Activated B cell treated with CpG ODN at 0.5 μM for 24 hours (primary cell): ENCODE measurements at regions not wholly inside any gene's neighbourhood (a gene's known extent, or its start where the extent isn't known, plus 50 kb on each side); places are given as distances from the start of the nearest gene placed in this dataset.

Experiments used
- ATAC-seq: fragments of 200-7000 bp; cut with Tn5 transposase; one replicate; pipeline ENCODE4 v1.10.0; 2021; ENCODE audit warnings: low read depth, mild to moderate bottlenecking, moderate library complexity
- CTCF ChIA-PET: fragments of 350-600 bp; sonication (Branson Sonifier 250); formaldehyde crosslinking; loops from one replicate; lab custom pipeline; 2021; ENCODE audit warnings: antibody characterized with exemption; lab: Charles Lee
- POLR2A ChIA-PET: fragments of 350-600 bp; sonication (Branson Sonifier 250); formaldehyde crosslinking; loops from one replicate; lab custom pipeline; 2021; ENCODE audit warnings: antibody characterized with exemption; lab: Charles Lee
- DNase-seq: peaks from one replicate; pipeline ENCODE4 v3.0.0; 2022
- H3K27ac Mint-ChIP-seq: one replicate; pipeline ENCODE4 v1.8.0; 2020; ENCODE audit warnings: mixed read lengths
- H3K27me3 Mint-ChIP-seq: one replicate; pipeline ENCODE4 v1.8.0; 2021; ENCODE audit warnings: mixed read lengths
- H3K36me3 Mint-ChIP-seq: one replicate; pipeline ENCODE4 v1.8.0; 2021; ENCODE audit warnings: low read depth, mixed read lengths
- H3K4me1 Mint-ChIP-seq: one replicate; pipeline ENCODE4 v1.8.0; 2021; ENCODE audit warnings: mixed read lengths
- H3K4me3 Mint-ChIP-seq: one replicate; pipeline ENCODE4 v1.8.0; 2020; ENCODE audit warnings: mild to moderate bottlenecking, mixed read lengths
- H3K9me3 Mint-ChIP-seq: one replicate; pipeline ENCODE4 v1.8.0; 2020; ENCODE audit warnings: mixed read lengths
- CTCF ChIP-seq: fragments of 200-600 bp; IDR thresholded peaks from one replicate; pipeline ENCODE4 v1.8.0; 2022; ENCODE audit warnings: antibody characterized with exemption, mild to moderate bottlenecking
- intact Hi-C: fragments of 100-400 bp; cut with micrococcal nuclease; formaldehyde crosslinking; loops from one replicate; pipeline ENCODE4 v1.15.1; 2024

DNA sequence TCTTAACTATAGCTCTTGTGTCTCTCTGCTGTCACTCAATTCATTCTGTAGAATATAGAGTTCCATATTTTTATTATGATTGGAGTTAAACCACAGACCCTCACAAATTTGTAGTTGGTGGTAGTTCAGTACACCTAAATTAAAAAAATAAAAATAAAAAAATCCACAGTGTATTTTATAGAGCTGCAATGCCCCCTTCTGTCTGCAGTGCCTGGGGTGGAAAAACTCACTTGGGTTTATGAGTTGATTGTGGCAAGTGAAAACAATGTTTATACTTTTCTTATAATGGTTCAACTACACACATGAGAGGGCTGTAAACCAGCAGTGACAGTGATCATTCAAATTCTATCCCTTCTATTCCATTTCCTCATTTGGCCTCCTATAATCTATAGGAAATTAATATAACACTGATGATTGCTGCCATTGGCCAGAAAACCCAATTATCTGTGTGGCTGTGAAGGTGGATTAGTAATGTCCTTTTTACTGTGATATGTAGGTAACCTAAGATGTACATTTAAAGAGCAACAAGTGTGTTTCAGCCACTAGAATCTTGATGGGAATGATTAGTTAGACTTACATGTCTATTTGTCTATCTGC lies 166.9 kb upstream of the LRIG3 start:
- H3K4me3 Mint-ChIP-seq = no peak overlapping the region
- POLR2A ChIA-PET = no interaction called here
- CTCF ChIA-PET = no interaction called here
- intact Hi-C loops = no loop called here
- no peaks in the 10 kb centered on the region for H3K4me1 Mint-ChIP-seq
- no peak overlapping the region for H3K27ac Mint-ChIP-seq
- TF ChIP-seq CTCF = no peak
- DNase-seq (no peak), ATAC-seq (no peak)
- H3K36me3 Mint-ChIP-seq = no peaks in the 10 kb centered on the region
- H3K9me3 Mint-ChIP-seq = no peaks in the 10 kb centered on the region
- peaks cover 5% of the 10 kb centered on the region for H3K27me3 Mint-ChIP-seq

DNA sequence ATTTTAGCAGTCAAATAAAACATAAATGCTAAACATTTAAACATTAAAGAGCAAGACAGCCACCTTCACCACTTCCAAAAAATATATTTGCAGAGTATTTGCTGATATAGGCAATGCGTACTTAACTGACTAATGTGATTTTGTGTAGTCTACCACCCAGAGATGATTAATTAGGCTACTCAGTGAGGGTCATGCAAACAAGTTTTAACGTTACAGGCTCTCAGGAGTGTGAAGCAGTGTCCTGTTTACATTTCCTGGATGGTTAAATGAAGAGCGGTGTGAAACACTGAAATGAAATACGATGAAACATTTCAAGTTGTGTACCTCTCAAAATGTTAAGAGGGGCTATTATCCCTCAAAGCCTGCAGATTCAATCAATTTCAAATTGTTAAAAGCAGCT lies 165.8 kb upstream of the LRIG3 start:
- DNase-seq (no peak), ATAC-seq (no peak)
- ChIA-PET CTCF (no interaction called here), POLR2A (no interaction called here)
- no peaks in the 10 kb centered on the region for H3K36me3 Mint-ChIP-seq
- intact Hi-C loops = no loop called here
- no peak overlapping the region for H3K27ac Mint-ChIP-seq
- no peak overlapping the region for H3K4me3 Mint-ChIP-seq
- no peaks in the 10 kb centered on the region for H3K4me1 Mint-ChIP-seq
- H3K27me3 Mint-ChIP-seq = peaks cover 5% of the 10 kb centered on the region
- TF ChIP-seq CTCF = no peak
- no peaks in the 10 kb centered on the region for H3K9me3 Mint-ChIP-seq

DNA sequence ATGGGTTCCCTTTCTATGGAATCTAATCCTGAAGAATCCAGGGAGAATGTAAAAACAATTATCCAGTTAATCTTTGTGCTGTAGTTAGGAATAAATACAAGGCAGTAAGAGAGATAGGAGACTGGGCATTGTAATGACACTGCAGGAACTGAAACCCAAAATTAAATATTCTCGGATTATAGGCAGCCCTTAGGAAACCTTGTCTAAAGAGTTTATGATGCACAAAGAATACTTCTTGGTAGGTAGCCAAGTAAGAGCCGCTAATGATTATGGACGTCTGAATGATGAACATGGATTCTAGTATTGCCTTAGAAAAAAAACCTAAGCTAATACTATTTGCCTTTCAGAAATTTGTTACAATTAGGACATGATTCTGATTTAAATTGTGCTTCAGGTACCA lies 165.4 kb upstream of the LRIG3 start:
- ATAC-seq (no peak), DNase-seq (no peak)
- Mint-ChIP-seq H3K9me3 (no peaks in the 10 kb centered on the region), H3K4me3 (no peak overlapping the region), H3K27ac (no peak overlapping the region), H3K27me3 (peaks cover 5% of the 10 kb centered on the region), H3K36me3 (no peaks in the 10 kb centered on the region), H3K4me1 (no peaks in the 10 kb centered on the region)
- POLR2A ChIA-PET = no interaction called here
- no peak for TF ChIP-seq CTCF
- intact Hi-C loops = no loop called here
- CTCF ChIA-PET = no interaction called here

- Mint-ChIP-seq H3K9me3 (no peaks in the 10 kb centered on the region), H3K27ac (no peak overlapping the region), H3K36me3 (no peaks in the 10 kb centered on the region), H3K4me3 (no peak overlapping the region), H3K4me1 (no peaks in the 10 kb centered on the region), H3K27me3 (peaks cover 5% of the 10 kb centered on the region)
- intact Hi-C loops = no loop called here
- ChIA-PET POLR2A (no interaction called here), CTCF (no interaction called here)
- ATAC-seq (no peak), DNase-seq (no peak)
- TF ChIP-seq CTCF = no peak
Measured at GRCh38 chr12:59084511-59085375, 164.4 kb upstream of the LRIG3 start.

DNA sequence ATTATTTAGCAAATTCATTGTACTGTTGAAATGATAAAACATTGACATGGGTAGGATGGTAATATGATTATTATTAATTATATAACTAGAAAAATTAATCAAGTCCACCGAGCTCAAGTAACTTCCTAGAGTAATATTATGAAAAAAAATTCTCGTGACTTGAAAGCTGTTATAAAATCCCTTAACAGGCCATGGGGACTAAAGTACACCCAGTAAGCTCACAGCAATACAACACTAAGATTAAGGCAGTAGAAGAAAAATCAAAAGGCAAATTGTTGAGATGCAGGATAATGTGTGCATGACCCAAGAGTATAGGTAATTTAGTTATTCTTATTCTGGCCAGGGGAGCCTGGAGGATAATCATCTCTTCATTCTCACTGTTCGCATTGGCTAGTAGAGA lies 162.6 kb upstream of the LRIG3 start:
- Mint-ChIP-seq H3K27me3 (peaks cover 4% of the 10 kb centered on the region), H3K36me3 (no peaks in the 10 kb centered on the region), H3K27ac (no peak overlapping the region), H3K9me3 (no peaks in the 10 kb centered on the region), H3K4me3 (no peak overlapping the region), H3K4me1 (no peaks in the 10 kb centered on the region)
- ChIA-PET CTCF (no interaction called here), POLR2A (interaction anchor here (0.5 kb wide), 1 partner anchor 46 kb away, joined by 7 read pairs; no protein-coding TSS in a partner anchor)
- DNase-seq = no peak
- no peak for ATAC-seq
- intact Hi-C loops = no loop called here
- no peak for TF ChIP-seq CTCF
